ENCODE measurements at regions not wholly inside any gene's neighbourhood (a gene's known extent, or its start where the extent isn't known, plus 50 kb on each side); places are given as distances from the start of the nearest gene placed in this dataset.
A peak's percentile ranks its signal among the peaks of the same experiment; 100 is the strongest.

- H3K9me2 ChIP-seq (ENCODE audit: insufficient read depth): no peaks in the 10 kb centered on the region
- H3K36me3 ChIP-seq (ENCODE audit: insufficient read depth): no peaks in the 10 kb centered on the region
- H2AFZ ChIP-seq: no peak overlapping the region
- H3K4me1 ChIP-seq (ENCODE audit: insufficient read depth): peaks cover 52% of the 10 kb centered on the region
- Mint-ChIP-seq H3K9me3 (no peaks in the 10 kb centered on the region; the same call in 2 of the 3 replicates), H3K4me3 (no peak overlapping the region), H3K27ac (no peak overlapping the region), H3K4me1 (peaks cover 56% of the 10 kb centered on the region), H3K27me3 (ENCODE audit: insufficient read depth, low read depth, poor library complexity) (peaks cover 26% of the 10 kb centered on the region), H3K36me3 (ENCODE audit: low read depth) (no peaks in the 10 kb centered on the region)
- peak overlapping the region; percentile 65 for H3K4me2 ChIP-seq
- ATAC-seq (peak; percentile 17), DNase-seq (ENCODE audit: low spot score) (no peak)
- H4K20me1 ChIP-seq (replicated peaks; ENCODE audit: insufficient read depth): no peaks in the 10 kb centered on the region
- H3K27ac ChIP-seq (ENCODE audit: low read depth): no peak overlapping the region
- no peaks in the 10 kb centered on the region for H3F3A ChIP-seq (replicated peaks; ENCODE audit: low read depth)
- TF ChIP-seq JUNB (IDR thresholded peaks at IDR 0.05; ENCODE audit: unreplicated experiment) (no peak), POLR2AphosphoS5 (IDR thresholded peaks at IDR 0.05; ENCODE audit: low read depth) (no peak), NANOG (IDR thresholded peaks at IDR 0.05; ENCODE audit: borderline replicate concordance) (no peak), ETS1 (IDR thresholded peaks at IDR 0.05) (no peak), ZNF462 (CRISPR knock-in tag; IDR thresholded peaks at IDR 0.05) (no peak), EZH2phosphoT487 (IDR thresholded peaks at IDR 0.05; ENCODE audit: unreplicated experiment) (no peak), ZNF331 (CRISPR knock-in tag; IDR thresholded peaks at IDR 0.05; ENCODE audit: low read depth) (no peak), ZNF114 (CRISPR knock-in tag; IDR thresholded peaks at IDR 0.05) (no peak), CREB1 (CRISPR knock-in tag; IDR thresholded peaks at IDR 0.05; ENCODE audit: low read depth) (no peak), EZH2 (IDR thresholded peaks at IDR 0.05; ENCODE audit: low read depth, unreplicated experiment) (no peak), STAT1 (IDR thresholded peaks at IDR 0.05; ENCODE audit: unreplicated experiment) (no peak), CTCF (conservative IDR thresholded peaks at IDR 0.05; ENCODE audit: low read depth in 2 of 2) (no peak), REST (IDR thresholded peaks at IDR 0.05; ENCODE audit: unreplicated experiment) (no peak)
- H3K79me2 ChIP-seq (replicated peaks; ENCODE audit: insufficient read depth): no peaks in the 10 kb centered on the region
- peak overlapping the region; percentile 35; the same call in 1 of the 2 replicates for H3K4me3 ChIP-seq
- no peaks in the 10 kb centered on the region for H3K27me3 ChIP-seq (ENCODE audit: insufficient read depth)
These were observed 129.6 kb downstream of the MRM1 start for GRCh38 chr17:36730857-36731490.

Measured in GM23338 (cell line).